Tibial nerve (tissue), 4 donors: ENCODE measurements at regions not wholly inside any gene's neighbourhood (a gene's known extent, or its start where the extent isn't known, plus 50 kb on each side); places are given as distances from the start of the nearest gene placed in this dataset.

Source experiments
- CTCF ChIP-seq, 5 experiments: fragments of 200-600 bp in 3 of 5; fragments of 450-650 bp in 2 of 5; sonication (generic) in 3 of 5; IDR thresholded peaks; one replicate each; pipeline ENCODE4 v1.5.1; 2016 to 2019; ENCODE audit warnings: antibody characterized with exemption in 5 of 5, mild to moderate bottlenecking in 3 of 5, moderate library complexity in 2 of 5
- EP300 ChIP-seq, 2 donors: sonication (generic); formaldehyde crosslinking; IDR thresholded peaks; one replicate each; pipeline ENCODE4 v1.6.1; 2017; ENCODE audit warnings: antibody characterized with exemption in 2 of 2, mild to moderate bottlenecking in 1 of 2
- POLR2A ChIP-seq, 2 donors: fragments of 450-650 bp; IDR thresholded peaks; one replicate each; pipeline ENCODE4 v1.6.1; 2017; ENCODE audit warnings: antibody characterized with exemption in 2 of 2, mild to moderate bottlenecking in 2 of 2, moderate library complexity in 2 of 2

GRCh38 chr5:29485333-29485732 is 1708.2 kb upstream of the CDH6 start:
- TF ChIP-seq CTCF (IDR thresholded peaks at IDR 0.05) (no peak), POLR2A (IDR thresholded peaks at IDR 0.05) (no peak), EP300 (IDR thresholded peaks at IDR 0.05) (no peak)
